ENCODE measurements at regions not wholly inside any gene's neighbourhood (a gene's known extent, or its start where the extent isn't known, plus 50 kb on each side); places are given as distances from the start of the nearest gene placed in this dataset.
"Not testable (repeated sequence)": the region's sequence is repeated elsewhere in the genome, so short reads cannot be mapped to it uniquely, and the experiment has no call there.

DNA sequence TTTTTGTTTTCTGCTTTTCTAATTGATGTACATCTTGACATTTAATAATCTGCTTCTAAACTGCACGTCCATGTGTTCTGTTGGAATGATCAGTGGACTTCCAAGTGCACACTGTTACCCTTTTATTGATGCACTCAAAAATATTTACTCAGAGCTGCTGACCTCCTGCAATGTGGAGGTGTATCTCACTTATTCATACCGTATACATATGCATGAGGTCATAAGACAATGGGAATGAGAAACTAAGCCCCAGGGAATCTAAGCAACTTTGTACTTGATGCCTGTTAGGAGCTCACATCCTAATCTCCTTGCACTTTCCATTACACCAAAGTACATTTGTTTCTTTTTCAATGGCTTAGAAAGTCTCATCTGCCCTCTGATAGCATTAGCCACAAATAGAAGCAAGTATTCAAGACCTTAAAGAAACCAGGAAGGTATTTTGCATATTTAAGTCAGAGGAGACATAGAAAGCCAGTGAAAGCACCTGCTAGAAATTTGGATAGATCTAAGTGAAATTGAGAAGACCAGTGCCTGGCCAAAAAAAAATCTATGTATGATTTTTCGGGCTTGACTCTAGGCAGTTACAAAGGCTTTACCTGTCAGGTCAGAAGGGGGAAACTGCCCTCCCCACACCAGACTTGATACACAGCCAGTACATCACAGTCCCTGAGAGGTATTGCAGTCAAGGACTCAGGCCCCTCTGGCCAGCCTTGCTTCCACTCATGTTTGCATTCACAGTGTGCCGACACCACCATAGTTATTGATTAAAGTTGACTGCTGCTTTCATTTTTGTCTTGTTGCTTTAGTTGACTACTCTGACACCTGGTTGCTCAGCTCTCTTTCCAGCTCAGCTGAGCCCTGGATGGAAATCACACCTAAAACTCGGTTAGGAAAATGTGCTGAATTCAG lies 391.7 kb upstream of the CYRIA start:
- DNase-seq: no peak

- no peak for DNase-seq
Observed at GRCh38 chr2:17056236-17056635, 390.6 kb upstream of the CYRIA start.

DNA sequence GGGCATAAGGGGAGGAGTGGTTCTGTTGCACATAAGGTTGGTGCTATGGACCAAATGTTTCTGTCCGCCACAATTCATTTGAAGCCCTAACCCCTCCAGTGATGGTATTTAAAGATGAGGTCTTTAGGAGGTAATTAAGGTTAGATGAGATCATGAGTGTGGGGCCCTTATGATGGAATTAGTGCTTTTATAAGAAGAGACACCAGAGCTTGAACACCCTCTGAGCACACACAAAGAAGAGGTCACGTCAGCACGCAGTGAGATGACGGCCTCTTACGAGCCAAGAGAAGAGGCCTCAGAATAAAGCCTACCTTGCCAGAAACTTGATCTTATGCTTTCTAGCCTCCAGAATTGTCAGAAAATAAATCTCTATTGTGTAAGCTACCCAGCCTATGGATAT lies 386.4 kb upstream of the CYRIA start:
- no peak for DNase-seq

DNA sequence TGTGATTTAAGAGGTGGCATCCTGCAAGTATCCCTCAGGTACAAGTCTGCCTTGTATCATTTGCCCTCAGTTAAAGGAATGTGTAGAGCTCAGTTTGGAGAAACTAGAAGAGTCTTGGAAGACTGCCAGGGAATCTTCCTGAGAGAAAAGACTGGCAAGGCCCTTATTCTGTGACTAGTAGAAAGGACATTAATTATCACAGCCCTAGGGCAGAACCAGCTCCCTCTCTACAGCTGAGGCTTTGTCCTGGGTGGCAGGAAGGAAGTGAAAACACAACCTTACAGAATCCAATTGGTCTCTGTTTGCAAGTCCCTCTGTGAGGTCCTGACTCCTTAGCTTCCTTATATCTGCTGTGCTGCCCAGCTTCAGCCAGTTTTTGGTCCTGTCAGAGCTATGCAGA lies 385.9 kb upstream of the CYRIA start:
- DNase-seq: no peak

DNA sequence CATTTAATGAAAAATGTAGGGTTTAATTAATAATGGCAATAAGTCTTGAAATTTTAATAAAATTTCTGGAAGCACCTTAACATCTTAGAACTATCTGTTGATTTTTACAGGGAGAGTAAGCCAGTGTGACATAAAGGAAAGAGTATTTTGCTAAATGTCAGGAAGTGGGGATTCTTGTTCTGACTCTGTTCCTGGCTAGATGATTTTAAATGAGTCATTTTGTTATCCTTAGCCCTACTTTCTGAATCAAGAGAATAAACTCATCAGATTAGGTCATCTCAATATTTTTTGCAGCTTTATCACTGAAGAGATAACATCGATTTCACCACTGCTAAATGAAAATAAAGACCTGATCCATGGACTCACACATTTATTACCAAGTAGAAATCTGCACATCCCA lies 377.5 kb upstream of the CYRIA start:
- DNase-seq: no peak

- no peak for DNase-seq
Observed at GRCh38 chr2:17036361-17036760, 370.7 kb upstream of the CYRIA start.

DNA sequence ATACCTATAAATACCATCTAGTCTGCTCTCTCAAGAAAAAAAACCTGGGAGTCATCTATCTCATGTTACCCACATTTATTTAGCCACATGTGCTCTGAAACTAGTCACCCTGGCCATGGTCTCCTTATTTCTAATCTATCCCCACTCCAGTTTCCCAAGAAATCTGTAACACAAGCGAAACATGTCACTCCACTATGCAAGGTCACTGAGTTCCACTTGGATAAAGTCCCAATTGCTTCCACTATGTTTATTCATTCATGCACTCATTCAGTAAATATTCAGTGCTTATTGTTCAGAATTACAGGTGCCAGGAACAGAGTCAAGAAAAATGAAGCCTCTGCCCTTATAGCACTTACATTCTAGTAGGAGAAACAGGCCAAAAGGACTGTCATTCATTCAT lies 369.4 kb upstream of the CYRIA start:
- no peak for DNase-seq

GRCh38 chr2:17030047-17030446 lies 364.4 kb upstream of the CYRIA start:
- no peak for DNase-seq

- no peak for DNase-seq
Observed at GRCh38 chr2:17012297-17012696, 346.7 kb upstream of the CYRIA start.

DNA sequence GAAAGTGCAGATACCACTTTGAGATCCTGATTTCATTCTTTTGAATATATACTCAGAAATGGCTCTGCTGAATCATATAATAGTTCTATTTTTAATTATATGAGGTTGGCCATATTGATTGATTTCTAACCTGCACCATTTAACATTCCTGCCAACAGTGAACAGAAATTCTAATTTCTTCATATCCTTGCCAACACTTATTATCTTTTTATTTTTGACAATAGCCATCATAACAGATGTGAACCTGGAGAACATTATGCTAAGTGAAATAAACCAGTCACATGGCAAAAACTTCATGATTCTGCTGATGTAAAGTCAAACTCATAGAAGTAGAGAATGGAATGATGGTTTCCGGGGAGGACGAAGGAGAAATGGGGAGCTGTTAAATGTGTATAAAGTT lies 344.5 kb upstream of the CYRIA start:
- no peak for DNase-seq

- no peak for DNase-seq
Observed at GRCh38 chr2:17000184-17000482, 334.5 kb upstream of the CYRIA start.

DNA sequence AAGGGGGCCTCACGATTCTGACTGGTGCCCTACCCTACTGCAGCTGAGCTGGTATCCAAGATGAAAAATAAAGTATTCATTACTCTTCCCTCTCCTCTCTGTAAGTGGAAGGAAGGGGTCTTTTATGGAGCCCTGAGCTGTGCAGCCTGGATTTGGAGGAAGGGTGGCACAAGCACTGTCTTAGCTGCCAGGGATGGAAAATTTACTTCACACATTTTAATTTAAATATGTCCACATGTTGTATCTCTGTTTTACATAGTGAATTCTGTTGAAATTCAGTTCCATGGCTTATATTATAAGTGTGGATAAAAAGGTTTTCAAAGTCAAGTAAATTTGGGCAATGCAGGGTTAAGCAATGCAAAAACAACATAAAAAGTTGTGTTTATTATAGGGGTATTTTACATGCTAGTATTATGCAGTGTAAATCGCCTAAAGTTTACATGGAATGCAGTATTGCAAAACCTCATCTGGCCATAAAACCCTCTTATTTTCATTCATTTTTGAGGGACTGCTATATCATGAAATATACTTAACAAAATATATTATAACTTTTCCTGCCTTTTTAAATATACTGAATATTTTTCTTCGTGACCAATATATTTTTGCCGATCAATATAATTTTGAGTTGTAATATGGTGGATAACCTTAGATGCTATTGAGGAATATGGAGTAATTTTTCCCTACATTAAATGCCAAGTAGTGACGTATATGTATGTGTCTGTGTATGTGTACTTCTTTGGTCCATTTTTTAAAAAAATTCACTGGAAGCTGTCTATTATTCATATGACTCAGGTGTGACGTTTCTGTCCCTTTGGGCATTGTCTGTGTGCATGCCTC lies 333.9 kb upstream of the CYRIA start:
- DNase-seq: no peak

DNA sequence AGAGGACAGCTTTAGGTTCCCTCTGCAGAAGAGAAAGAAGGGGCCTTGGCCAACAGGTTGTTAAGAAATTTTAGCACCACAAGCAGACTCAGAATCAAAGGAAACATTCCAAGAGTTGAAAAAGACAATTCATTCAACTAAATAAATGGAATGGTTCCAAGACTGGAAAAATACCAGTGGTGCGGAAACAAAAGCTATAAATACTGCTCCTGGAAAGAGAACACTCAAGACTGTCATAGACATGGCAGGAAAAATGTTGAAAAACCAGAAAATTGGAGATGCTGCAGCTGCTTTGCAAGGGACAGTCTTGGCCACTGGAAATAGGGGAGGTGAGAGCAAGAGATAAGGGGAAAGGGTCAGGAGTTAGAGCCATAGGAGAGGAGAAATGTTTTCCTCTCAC lies 312.7 kb upstream of the CYRIA start:
- no peak for DNase-seq

- DNase-seq: no peak
Observed at GRCh38 chr2:16974688-16975087, 309.1 kb upstream of the CYRIA start.

- DNase-seq: no peak
Observed at GRCh38 chr2:16973586-16974286, 308.1 kb upstream of the CYRIA start.

DNA sequence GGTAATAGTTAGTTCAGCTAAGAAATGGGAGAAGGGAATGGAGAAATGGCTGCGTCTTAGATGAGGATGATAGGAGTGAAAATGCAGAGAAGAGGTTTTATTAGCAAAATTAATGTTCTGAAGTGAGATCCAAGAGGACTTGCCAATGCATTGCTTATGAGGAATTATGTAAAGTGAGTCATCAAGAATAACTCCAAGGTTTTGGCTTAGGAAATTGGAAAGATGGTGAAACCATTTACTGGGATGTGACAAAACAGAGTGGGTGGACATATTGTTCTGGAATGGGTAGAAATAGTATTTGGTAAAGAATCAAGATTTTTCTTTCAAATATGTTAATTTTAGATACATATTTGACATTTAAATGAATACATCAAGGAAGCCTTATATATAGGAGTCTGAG lies 306.6 kb upstream of the CYRIA start:
- no peak for DNase-seq

GRCh38 chr2:16971722-16972234 lies 306.1 kb upstream of the CYRIA start:
- DNase-seq: no peak

DNA sequence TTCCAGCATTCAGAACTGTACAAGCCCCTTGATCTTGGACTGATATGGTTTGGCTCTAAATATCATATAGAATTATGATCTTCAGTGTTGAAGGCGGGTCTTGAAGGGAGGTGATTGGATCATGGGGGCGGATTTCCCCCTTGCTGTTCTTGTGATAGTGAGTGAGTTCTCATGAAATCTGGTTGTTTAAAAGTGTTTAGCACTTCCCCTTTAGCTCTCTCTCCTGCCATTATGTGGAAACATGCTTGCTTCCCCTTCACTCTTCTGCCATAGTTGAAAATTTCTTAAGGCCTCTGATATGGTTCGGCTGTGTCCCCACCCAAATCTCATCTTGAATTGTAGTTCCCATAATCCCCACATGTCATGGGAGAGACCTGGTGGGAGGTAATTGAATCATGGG lies 305.3 kb upstream of the CYRIA start:
- DNase-seq: not testable (repeated sequence)

DNA sequence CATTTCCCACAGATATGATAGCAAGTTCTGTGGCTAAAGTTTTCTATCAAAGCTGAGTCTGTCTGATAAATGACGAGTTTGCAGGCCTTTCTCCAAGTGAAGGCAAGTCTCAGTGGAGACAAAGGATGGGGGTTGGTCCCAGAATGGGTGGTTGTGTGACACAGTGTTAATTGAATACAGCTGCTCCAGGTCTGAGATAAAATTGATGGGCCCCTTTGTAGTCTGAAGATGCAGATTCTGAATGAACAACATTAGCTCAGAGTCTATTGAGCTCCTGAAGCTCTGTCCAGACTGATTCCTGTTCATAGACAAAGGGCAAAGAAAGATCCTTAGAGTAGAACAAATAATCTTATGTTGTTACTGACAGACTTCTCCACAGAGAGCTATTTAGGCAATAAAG lies 296.9 kb upstream of the CYRIA start:
- DNase-seq: no peak

DNA sequence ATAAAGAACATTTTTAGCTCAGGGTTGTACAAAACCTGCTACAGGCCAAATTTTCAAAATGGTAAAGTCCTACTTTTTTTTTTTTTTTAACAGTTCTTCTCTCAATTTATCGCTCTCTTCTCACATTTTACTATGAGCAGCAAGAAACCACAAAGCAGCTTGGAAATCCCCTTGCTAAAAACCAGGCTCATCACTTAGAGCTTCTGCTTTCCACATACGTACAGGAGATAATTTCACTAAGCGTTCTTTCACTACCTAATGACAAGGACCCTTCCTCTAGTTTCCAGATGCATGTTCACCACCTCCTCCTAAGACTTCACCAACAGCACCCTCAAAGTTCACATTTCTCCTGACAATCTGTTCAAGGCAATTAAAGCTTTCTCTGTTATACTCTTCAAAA lies 294.9 kb upstream of the CYRIA start:
- no peak for DNase-seq

- no peak for DNase-seq
Observed at GRCh38 chr2:16958266-16958665, 292.6 kb upstream of the CYRIA start.

DNA sequence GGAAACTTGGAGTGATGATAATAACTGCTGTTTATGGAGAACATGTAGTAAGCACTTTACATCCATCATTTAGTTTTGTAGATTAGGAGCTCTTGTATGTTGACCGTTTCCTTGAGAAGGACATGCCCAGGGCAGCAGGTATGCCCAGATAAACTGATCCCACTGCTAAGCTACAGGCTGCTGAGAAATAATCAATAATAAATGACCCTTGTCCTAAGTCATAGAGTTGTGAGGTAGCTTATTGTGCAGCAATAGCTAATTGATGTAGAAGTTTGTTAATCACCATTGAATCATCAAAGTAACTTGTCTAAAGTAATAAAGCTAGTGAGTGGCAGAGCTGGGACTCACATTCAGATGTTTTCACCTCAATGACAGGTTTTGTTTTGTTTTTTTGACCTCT lies 287.2 kb upstream of the CYRIA start:
- no peak for DNase-seq

DNA sequence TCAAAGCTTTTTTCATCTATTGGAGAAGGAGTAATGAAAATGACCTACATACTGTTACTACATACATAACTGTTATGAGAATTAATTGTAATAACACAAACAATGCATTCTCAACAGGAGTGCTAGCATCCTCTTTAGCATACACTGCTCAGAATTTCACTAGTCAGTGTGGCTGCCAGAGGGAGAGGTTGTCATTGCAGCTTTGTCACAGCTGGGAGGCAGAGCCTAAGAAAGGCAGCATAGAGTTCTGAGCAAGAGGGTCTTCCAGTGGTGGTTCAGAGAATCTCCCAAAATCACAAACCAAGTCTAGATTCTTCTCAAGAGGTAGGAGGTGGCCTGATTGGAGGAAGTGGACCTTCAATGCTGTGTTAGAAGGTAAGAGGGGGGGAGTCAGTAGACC lies 286.7 kb upstream of the CYRIA start:
- no peak for DNase-seq

GRCh38 chr2:16950436-16950835 lies 284.8 kb upstream of the CYRIA start:
- DNase-seq: no peak
